HG03135 (cell line): ENCODE measurements at regions not wholly inside any gene's neighbourhood (a gene's known extent, or its start where the extent isn't known, plus 50 kb on each side); places are given as distances from the start of the nearest gene placed in this dataset.

Source experiments
- ATAC-seq: cut with Tn5 transposase; IDR thresholded peaks from one replicate; pipeline ENCODE4 v1.9.1; 2021; ENCODE audit warnings: mild to moderate bottlenecking, moderate library complexity; ENCODE audit not compliant: unreplicated experiment

DNA sequence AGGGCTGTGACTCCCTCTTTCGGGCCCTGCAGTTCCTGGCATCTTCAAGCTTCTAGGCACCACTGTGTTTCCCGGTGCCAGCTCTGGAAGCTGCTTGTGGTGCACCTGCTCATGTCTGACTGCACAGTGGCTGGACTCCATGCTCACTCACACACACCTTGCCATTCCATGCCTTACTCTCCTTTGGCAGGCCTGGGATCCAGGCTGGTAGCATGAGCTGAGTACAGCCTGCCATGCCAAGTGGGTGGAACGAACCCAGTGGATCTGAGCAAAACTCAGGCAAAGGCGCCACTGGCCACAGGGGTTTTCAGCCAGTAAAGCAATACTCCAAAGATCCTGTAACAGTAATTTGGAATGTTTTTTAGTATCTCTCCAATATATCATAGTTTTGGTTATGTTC lies 902.7 kb upstream of the USP15 start:
- no peak for ATAC-seq

DNA sequence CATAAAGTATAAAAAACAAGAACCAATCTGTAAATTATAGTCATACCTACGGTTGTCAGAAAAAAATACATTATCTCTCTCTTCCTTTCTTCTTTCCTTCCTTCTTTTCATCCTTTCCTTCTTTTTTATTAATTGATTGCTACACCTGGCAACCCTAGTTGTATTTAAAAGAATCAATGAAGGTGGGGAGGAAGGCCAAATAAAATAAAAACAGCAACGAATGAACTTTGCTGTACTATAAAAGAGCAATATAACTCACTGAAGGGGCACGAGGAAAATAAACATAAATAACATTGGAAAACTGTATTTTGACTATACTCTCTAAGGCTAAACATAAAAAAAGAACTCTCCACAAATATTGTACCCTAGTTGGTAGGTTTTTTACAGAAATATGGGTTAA lies 898.2 kb upstream of the USP15 start:
- ATAC-seq: no peak

DNA sequence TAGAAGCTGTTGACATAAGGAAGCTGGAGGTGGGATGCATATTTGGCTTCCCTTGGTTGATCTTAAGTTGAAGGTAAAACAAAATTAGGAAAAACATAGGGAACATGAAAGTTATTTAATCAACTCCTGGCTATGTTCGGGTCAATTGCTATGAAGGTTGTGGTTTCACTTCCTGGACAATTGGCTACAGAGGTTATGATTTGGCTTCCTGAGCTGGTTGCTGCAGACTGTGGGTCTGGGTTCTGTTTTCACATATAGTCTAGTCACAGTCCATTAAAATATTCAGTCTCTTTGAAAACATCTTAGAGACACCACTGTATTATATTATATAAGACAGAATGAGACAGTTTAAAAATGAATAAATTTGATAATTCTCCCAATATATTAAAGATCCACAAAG lies 895.2 kb upstream of the USP15 start:
- ATAC-seq: no peak

DNA sequence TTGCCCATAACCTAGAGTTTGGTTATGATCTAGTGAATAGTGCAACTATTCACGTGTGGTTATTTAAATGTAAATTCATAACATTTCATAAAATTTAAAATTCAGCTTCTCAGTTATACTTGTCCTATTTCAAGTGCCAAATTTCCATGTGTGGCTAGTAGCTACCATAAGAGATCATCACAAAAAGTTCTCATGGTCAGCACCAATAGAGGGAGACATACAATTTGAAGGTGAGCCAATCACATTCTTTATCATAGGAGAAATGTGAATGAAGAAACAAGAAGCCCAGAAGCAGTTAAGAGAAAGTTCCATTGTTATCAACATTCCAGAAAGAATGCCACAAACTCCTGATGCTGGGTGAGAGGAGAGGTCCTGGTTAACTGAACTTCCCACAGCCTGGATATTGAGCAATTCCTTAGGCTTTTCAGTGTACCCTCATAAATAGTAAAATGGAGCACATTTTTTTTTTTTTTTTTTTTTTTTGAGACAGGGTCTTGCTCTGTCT lies 892.9 kb upstream of the USP15 start:
- no peak for ATAC-seq

DNA sequence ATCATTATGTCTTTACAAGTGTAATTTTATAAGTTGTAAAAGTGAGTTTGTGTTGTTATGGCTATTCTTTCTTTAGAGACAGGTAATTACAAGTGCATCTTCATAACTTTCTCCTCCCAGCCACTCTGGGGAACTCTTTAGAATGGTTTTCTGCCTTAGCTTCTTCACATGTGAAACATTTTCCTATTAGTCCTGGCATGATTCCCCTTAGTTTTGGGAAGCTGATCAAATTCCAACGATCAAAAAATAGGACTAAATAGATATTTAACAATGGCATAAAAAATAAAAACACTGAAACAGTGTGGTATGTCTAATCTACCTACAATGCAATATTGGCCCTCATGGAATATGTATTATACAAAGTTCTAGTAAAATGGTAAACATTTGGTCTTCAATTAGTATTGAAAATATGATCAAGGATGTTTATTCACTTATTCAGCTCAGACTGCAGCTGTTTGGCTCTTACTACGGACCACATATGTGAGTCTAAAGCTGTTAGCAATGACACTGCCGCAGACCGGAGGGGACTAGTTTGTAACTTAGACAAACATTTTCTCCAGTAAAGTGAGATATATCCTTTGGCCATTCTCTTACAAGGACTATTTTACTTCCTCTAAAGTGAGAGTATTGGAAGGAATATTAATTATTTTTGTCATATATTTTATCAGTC lies 890.8 kb upstream of the USP15 start:
- no peak for ATAC-seq

DNA sequence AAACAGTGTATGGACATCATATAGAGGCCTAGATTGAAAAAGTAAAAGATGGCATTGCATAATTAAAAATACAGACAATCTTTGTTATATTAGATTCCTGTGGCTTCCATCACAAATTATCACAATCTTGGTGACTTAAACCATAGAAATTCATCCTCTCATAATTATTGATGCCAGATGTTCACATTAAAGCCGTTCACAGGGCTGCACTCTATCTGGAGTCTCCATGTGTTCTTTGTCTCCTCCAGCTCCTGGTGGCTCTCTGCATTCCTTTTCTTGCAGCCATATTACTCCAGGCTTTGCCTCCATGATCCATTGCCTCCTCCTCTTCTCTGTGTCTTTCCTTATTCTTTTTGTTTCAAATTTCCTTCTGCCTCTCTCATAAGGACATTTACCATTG lies 875.7 kb upstream of the USP15 start:
- no peak for ATAC-seq

DNA sequence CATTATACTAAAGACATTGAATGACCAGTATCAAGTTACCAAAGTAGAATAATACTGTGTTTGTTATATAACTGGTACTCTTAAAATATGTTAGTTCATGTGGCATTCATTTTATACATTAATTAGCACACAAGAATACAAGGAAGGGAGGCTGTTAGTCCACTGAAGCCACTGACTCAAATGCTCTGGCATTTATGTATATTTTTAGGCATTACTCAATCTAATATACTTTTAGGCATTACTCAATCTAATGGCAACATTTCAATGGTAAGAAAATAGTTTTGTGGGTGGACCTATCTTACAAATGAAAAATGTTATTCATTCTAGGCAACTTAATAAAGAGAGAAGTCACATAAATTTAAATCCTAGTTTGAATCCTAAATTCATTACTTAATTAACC lies 874.4 kb upstream of the USP15 start:
- no peak for ATAC-seq

DNA sequence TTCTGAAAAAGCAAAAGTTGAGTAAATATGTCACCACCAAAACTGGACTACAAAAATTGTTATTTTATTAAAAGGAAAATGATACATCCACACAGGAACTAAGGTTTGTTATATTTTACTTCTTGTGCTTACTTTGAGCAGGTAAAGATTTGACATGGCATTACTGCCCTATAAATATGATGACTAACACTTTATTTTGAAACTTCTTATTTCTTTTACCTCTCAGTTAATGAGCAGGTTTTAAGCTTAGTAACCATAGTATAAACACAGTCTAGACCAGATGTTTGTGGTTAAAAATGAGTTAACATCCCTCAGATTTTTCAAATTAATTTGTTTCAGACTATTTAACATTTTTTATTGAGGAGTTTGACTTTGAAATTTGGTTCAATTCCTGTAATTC lies 862.5 kb upstream of the USP15 start:
- ATAC-seq: no peak

DNA sequence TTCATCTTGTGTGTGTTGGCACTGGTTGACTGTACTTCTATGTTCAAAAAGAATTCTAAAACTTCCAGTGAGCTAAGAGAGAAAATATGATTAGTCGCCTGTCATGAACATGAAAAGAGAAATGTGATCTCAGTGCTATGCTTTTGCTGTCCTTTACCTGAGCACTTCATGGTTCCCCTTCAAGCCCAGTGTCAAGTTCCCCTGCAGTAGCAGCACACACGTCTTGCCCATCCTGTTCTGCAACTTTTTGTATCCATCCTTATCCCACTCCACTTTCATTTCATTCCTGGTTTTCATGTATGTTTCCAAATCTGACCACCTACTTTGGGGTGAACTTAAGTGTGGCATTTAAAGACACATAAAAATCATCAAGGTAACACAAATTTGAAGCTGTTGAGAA lies 848.0 kb upstream of the USP15 start:
- ATAC-seq: no peak

DNA sequence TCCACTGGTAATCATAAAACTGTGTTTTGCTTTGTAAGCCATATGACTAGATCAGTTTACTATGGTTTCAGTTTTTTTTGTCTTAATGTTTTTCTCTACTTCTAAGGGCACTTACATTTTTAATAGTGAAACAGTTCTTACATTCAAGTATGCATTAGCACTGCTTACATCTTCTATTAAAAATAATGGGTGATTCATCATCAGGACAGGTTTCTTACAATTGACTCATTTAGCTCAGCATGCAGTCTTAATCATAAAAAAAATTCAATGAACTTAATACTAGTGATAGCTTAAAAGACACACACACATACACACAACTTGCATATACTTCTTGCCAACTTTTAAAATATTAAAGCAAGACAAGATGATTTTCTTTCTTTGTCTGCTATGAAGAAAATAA lies 845.7 kb upstream of the USP15 start:
- no peak for ATAC-seq

DNA sequence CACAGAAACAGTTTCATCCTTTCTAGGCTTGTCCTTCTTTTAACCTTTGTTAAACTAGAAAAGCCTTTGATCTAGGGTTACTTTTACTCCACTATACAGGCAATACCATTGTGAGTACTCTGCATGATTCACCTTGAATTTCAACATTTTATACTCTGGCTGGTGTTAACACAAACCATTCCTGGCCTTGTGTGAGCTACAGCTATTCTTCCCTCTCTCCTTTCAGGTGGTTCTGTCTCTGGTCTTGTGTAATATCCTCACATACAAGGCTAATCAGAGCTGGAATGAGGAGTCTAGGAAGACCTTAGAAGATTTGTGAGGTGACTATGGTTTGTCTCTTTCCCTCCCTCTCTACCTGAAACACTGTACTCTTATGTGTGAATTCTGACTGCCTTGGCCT lies 837.4 kb upstream of the USP15 start:
- ATAC-seq: no peak

DNA sequence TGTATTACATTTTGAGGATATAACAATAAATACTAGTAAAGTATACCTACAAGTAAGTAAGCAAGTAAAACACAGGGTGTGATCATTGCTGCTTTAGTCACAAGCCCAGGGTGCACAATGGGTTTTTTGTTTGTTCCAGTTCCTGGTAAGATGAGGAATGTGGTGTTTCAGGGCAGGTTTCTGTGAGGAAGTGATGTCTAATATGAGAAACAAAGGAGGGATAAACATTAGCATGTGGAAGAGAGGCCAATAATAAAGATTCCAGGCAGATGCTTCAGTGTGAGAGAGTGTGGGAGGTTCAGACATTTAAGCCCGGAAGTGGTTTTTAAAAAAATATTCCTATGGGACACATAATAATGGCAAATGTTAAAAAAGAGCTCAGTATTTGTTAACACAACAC lies 808.1 kb upstream of the USP15 start:
- no peak for ATAC-seq

DNA sequence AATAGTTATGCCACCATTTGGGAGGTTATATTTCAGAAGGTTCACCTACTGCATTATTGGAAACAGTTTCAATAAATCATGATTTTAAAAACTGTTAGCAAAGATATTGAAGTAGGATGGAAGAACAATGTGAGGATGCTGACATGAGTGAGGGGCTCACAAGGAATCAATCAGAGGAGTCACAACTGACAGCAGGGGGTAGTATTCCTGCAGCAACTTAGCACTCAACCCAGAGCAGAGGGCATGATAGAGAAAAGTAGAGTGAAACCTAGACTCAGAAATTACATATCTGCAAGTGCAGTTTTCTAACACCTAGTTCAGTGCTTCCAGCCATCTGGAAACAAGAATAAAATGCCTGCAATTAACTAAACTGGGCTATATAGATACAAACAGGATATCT lies 772.5 kb upstream of the USP15 start:
- no peak for ATAC-seq

DNA sequence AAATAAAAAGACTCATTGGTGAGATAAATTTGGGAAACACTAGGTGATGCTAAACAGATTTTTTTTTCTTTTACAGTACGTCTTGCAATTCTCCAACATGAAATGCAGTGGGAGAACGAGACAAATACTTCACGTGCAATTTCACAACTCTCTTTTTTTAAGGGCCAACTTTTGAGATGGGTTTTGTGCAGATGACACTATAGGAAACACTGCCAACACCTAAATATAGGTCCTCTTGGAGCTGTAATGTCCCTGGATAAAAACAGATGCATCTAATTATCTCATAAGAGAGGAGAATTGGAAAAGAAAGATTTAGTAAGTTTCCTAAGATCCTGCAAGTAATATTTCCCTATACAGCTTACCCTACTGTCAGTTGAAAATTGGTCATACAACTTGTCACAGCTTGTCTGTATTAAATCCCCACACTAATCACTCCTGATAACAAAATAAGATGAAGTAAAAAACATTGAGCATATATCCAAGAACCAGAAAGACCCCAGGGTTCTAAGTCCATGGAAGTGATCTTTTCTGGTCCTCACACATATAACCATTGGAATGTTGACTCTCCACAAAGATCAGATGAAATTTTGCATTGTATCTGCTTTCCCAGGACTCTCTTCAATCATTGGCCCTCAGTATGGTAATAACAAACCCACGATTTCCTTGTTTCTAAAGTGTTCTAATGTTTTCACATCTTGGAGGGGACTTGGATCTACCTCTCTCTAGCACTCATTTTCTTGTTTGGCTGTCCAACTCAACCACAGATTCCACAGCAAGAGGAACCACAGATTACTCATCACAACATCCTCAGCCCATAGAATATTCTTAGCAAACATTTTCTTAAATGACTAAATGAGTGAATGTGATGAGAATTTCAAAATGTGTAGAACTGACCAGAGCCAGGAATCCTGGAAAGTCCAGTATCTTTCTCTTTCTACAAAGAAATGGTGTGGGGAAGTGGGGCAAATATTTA lies 769.4 kb upstream of the USP15 start:
- no peak for ATAC-seq

DNA sequence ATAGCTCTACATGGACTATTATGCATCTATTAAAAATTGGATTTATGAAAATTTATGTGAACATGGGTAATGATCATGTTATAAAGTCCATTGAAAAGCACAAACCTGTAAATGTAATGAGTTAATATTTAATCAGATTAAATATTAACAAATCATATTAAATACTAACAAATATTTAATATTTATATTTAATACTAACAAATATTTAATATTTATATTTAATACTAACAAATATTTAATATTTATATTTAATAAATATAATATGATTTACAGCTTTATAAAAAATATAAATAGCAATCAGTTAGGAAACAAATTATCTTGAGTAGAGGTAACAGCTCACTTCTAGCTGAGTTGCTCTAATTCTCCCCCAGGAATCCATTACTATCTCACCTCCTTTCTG lies 758.0 kb upstream of the USP15 start:
- ATAC-seq: no peak

DNA sequence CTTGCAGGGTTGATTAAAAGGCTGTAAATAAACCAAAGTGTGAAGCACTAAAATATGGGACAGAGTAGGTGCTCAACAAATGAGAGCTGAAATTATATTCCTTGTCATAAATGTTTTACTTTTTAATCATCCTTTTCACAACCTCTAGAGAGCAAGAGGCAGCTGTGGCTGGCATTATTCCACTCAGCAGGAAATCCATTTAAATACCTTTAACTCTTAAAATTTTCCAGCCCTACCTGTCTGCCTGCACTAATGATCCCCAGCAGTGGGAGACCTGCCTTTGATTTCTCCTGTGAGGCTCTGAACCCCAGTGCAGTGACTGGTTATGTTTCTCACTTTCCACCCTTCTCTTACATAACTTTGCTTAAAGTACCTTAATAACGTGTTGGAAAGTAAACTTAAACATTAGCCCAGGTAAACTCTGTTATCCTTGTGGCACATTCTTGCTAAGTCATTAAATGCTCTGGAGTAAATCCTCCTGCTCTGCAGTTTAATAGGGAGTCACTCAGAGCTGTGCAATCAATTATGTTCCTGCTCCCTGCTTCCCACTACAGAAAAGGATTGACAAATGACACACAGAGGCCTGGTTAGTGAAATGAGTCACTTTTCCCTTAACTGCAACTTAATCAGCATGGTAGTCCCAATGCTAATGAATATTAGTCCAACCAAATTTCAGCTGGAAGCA lies 755.7 kb upstream of the USP15 start:
- ATAC-seq: no peak

DNA sequence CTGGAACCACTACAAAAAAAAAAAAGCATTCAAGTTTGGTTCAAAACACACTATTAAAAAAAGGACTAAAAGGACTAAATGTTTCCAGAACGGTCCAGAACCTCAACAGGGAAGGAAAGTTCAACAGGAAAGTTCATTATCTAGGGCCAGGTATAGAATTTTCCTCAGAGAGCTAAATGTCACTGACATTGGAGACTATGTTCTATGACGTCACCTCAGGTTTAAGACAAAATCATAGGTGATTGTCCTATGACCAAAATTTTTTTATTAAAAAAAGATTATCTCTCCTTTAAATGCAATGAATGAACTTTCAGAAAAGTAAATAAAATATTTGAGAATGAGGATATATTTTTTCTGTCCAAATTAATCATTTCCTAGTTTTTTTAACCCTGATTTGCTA lies 746.7 kb upstream of the USP15 start:
- no peak for ATAC-seq

DNA sequence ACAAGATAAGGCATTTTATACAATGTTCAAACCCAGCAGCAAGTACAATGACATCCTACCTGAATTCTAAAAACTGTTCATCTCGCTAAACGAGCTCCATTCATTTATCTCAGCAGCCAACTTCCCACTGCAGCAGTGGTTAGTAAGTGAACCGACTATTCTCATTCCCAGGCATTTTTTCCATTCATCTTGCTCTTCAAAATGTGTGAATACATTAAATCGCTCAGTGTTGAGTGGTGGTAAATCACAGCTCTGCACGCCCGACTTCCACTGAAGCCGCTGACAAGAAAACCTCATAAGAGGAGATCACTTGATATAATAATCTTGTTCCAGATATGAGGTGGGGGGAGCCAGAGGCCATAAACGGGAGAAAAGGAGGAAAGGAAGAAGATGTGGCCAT lies 746.2 kb upstream of the USP15 start:
- no peak for ATAC-seq

DNA sequence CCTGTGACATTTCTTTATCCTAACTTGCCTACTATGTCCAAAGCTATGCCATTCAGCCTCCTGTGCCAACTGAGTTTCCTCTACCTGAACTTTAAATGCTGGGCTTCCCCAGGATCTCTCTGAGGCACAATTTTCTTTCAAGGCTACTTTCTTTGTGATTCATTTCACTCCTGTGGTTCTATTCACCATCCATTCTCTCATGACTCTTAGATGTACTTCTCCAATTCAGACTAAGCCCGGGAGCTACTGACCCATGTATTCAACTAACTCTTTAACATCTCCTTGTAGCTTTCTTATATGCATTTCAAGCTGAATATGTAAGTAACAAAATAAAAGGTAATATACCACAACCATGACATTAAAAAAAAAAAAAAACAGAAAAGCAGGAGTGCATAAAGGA lies 738.9 kb upstream of the USP15 start:
- ATAC-seq: no peak

DNA sequence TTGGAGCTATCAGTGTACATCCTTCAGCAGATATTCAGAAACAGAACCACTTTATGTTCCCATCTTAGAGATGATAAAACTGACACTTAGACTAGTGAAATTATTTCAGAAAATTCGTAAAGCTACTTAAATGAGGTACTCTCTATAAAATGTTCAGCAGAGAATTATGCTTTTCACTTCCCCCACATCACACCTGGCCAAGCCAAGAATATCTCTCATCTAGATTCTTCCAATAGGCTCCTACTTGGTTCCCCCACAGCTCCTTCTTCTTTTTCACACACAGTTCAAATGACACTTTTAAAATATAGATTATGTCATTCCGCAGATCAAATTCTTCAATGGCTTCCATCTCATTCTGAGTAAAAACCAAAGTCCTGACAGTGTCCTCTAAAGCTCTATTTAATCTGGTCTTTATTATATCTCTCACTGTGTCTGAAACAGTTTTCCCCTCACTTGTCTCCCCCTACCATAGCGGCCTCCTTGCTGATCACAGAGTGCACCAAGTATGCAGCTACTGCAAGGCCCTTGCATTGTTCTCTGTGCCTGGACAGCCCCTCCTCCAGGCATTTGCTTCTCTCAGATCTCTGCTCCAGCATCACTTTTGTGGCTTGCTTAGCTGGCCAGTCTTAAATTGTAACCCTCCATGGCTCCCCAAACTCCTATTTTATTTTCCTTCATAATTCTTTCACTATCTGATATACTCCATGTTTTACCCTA lies 736.8 kb upstream of the USP15 start:
- ATAC-seq: no peak

DNA sequence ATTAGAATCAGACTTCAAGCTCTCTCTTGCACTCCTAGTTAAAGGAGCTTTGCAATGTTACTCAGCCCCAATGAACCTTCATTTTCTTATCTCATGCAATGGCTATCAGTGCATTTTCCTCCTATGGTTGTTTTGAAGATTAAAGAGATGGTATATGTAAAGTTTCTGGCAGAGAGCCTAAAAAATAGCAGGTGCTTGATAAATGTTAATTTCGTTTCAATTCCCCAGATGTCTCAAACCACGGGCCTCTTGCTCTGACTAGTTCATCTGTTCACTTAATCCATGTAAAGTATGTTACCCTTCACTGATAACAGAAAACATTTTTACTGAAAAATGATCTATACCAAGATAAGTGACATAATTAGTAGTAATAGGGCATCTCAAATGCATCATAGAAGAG lies 735.4 kb upstream of the USP15 start:
- ATAC-seq: no peak
